H1 (cell line): ENCODE measurements at regions not wholly inside any gene's neighbourhood (a gene's known extent, or its start where the extent isn't known, plus 50 kb on each side); places are given as distances from the start of the nearest gene placed in this dataset.

ENCODE experiments used
- CHD7 ChIP-seq: fragments of 300-600 bp; sonication (generic); IDR thresholded peaks from 2 replicates; pipeline ENCODE4 v1.7.1; 2012; ENCODE audit warnings: low read length, moderate library complexity, mild to moderate bottlenecking, inconsistent platforms; ENCODE audit not compliant: insufficient replicate concordance

GRCh38 chr3:81891055-81891895, 129.8 kb upstream of the GBE1 start (continued):
- TF ChIP-seq CHD7: peak; percentile 37
- TF ChIP-seq, all 59 proteins: peak for 4
